ENCODE measurements at regions not wholly inside any gene's neighbourhood (a gene's known extent, or its start where the extent isn't known, plus 50 kb on each side); places are given as distances from the start of the nearest gene placed in this dataset.
"Not testable (repeated sequence)": the region's sequence is repeated elsewhere in the genome, so short reads cannot be mapped to it uniquely, and the experiment has no call there.

DNA sequence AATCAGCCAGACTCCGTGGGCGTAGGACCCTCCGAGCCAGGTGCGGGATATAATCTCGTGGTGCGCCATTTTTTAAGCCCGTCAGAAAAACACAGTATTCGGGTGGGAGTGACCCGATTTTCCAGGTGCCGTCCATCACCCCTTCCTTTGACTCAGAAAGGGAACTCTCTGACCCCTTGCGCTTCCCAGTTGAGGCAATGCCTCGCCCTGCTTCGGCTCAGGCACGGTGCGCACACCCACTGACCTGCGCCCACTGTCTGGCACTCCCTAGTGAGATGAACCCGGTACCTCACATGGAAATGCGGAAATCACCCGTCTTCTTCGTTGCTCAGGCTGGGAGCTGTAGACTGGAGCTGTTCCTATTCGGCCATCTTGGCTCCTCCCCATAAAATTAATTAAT, 1366.5 kb downstream of the LRFN5 start:
- TF ChIP-seq, protein P1, sequence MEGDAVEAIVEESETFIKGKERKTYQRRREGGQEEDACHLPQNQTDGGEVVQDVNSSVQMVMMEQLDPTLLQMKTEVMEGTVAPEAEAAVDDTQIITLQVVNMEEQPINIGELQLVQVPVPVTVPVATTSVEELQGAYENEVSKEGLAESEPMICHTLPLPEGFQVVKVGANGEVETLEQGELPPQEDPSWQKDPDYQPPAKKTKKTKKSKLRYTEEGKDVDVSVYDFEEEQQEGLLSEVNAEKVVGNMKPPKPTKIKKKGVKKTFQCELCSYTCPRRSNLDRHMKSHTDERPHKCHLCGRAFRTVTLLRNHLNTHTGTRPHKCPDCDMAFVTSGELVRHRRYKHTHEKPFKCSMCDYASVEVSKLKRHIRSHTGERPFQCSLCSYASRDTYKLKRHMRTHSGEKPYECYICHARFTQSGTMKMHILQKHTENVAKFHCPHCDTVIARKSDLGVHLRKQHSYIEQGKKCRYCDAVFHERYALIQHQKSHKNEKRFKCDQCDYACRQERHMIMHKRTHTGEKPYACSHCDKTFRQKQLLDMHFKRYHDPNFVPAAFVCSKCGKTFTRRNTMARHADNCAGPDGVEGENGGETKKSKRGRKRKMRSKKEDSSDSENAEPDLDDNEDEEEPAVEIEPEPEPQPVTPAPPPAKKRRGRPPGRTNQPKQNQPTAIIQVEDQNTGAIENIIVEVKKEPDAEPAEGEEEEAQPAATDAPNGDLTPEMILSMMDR (IDR thresholded peaks at IDR 0.05): not testable (repeated sequence)
- TF ChIP-seq POLR2AphosphoS5, POLR2A (IDR thresholded peaks at IDR 0.05): not testable (repeated sequence)

Measured in gastroesophageal sphincter (tissue), 3 donors.